ENCODE measurements at regions not wholly inside any gene's neighbourhood (a gene's known extent, or its start where the extent isn't known, plus 50 kb on each side); places are given as distances from the start of the nearest gene placed in this dataset.

- Histone ChIP-seq H3K36me3 (ENCODE audit: insufficient read depth, low read length) (no peaks in the 10 kb centered on the region), H3K27me3 (ENCODE audit: control insufficient read depth in 1 of 2, insufficient read depth in 2 of 2, low read length in 2 of 2) (no peaks in the 10 kb centered on the region)
Observed at GRCh38 chr15:91526424-91526823, 327.1 kb upstream of the SLCO3A1 start.

DNA sequence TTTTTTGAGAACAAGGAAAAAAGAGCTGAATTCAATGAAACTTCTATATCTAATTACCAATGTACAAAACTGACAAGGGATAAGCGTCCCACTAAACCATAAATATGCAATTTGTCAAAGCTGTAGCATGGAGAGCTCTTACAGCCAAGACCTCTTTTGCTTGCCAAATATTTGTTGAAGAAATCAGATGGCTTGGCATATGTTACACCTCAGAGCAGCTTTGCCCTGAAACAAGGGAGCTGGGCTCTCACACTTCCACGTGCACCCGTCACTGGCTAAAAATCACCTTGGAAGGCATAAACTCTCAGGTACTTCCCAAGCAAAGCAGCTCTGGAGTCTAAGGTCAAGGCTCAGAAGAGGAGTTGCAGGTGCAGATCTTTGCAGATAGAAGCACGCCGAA, 324.7 kb upstream of the SLCO3A1 start:
- H3K4me3 ChIP-seq (ENCODE audit: low read depth in 1 of 2, low read length in 2 of 2) = no peak overlapping the region

More at GRCh38 chr15:91526424-91526823, 327.1 kb upstream of the SLCO3A1 start:
- Histone ChIP-seq H3K4me3 (ENCODE audit: low read depth in 1 of 2, low read length in 2 of 2) (no peak overlapping the region), H3K9me3 (ENCODE audit: low read length) (no peaks in the 10 kb centered on the region), H3K9ac (ENCODE audit: low read length) (no peak overlapping the region), H3K4me1 (ENCODE audit: insufficient read depth, low read length) (no peaks in the 10 kb centered on the region), H3K27ac (ENCODE audit: low read depth, low read length) (no peak overlapping the region)

DNA sequence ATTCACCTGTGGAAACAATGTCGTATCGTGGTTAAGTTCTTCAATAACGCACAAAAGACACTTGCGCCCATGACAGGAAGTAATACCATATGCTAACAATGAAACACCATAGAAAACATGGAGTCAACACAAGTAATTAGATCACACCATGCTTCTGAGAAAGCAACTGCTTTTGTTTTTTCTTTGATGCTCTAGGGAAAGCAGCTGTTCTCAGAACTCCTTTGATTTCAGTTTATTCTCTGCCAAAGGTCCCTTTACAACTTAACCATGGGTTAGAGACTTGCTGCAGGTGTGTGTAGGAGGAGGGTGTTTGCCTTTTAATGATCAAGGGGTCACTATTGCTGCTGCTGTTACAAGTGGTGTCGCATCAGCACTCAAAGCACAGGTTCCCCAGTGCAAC, 324.0 kb upstream of the SLCO3A1 start:
- Histone ChIP-seq H3K27me3 (ENCODE audit: control insufficient read depth in 1 of 2, insufficient read depth in 2 of 2, low read length in 2 of 2) (no peaks in the 10 kb centered on the region), H3K4me1 (ENCODE audit: insufficient read depth, low read length) (no peaks in the 10 kb centered on the region)

More for the DNA sequence above, 324.7 kb upstream of the SLCO3A1 start:
- no peaks in the 10 kb centered on the region for H3K4me1 ChIP-seq (ENCODE audit: insufficient read depth, low read length)
- H3K27ac ChIP-seq (ENCODE audit: low read depth, low read length) = no peak overlapping the region
- no peak overlapping the region for H3K9ac ChIP-seq (ENCODE audit: low read length)
- H3K36me3 ChIP-seq (ENCODE audit: insufficient read depth, low read length) = no peaks in the 10 kb centered on the region
- no peaks in the 10 kb centered on the region for H3K9me3 ChIP-seq (ENCODE audit: low read length)
- H3K27me3 ChIP-seq (ENCODE audit: control insufficient read depth in 1 of 2, insufficient read depth in 2 of 2, low read length in 2 of 2) = no peaks in the 10 kb centered on the region

DNA sequence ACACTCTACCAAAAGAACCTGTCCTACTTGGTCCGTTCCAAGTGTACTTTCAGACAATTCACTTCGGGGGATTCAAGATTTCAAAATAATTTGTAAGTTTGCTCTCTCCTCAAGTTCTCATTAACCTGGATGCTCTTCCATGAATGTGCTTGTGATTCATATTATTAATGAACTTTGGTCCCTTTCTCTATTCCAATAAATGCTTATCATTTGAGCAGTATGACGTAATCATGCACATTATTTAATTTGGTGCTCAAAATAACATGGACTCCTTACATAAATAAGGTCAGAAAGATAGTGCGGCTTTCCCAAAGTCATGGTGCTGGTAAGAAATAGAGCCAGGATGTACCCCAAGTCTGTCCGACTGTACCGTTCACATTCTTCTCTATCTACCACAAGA, 323.2 kb upstream of the SLCO3A1 start:
- no peak overlapping the region for H3K27ac ChIP-seq (ENCODE audit: low read depth, low read length)
- no peaks in the 10 kb centered on the region for H3K36me3 ChIP-seq (ENCODE audit: insufficient read depth, low read length)
- H3K9me3 ChIP-seq (ENCODE audit: low read length) = no peaks in the 10 kb centered on the region
- H3K9ac ChIP-seq (ENCODE audit: low read length) = no peak overlapping the region
- no peaks in the 10 kb centered on the region for H3K4me1 ChIP-seq (ENCODE audit: insufficient read depth, low read length)
- no peaks in the 10 kb centered on the region for H3K27me3 ChIP-seq (ENCODE audit: control insufficient read depth in 1 of 2, insufficient read depth in 2 of 2, low read length in 2 of 2)
- no peak overlapping the region for H3K4me3 ChIP-seq (ENCODE audit: low read depth in 1 of 2, low read length in 2 of 2)

More for the DNA sequence above, 324.0 kb upstream of the SLCO3A1 start:
- H3K9ac ChIP-seq (ENCODE audit: low read length) = no peak overlapping the region
- no peaks in the 10 kb centered on the region for H3K36me3 ChIP-seq (ENCODE audit: insufficient read depth, low read length)
- H3K4me3 ChIP-seq (ENCODE audit: low read depth in 1 of 2, low read length in 2 of 2) = no peak overlapping the region
- H3K27ac ChIP-seq (ENCODE audit: low read depth, low read length) = no peak overlapping the region
- no peaks in the 10 kb centered on the region for H3K9me3 ChIP-seq (ENCODE audit: low read length)

DNA sequence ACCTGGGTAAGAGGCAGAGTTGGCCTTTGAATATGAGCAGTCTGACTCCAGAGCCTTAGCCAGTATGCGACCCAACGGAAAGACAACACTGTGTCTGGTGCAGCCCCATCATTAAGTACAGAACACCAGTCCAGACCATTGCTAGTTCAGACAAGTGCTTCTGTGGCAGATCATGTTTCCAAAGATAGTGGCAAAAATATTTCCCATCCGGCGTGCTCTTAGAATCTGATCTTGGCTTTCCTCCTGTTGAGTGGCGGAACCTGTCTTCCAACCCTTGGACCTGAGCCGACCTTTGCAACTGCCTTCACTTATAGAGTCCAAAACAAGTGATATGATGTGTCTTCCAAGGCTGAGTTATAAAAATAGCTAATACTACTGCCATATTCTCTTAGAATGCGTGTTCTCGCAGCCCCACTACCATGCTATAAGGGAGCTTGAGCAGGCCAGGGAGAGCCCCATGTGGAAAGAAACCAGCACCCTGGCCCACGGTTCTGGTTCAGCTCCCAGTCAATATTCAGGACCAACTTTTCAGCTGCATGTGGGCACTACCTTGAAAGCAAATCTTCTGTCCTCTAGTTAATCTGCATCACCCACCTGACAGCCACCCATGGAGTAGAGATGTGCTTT, 322.4 kb upstream of the SLCO3A1 start:
- no peaks in the 10 kb centered on the region for H3K27me3 ChIP-seq (ENCODE audit: control insufficient read depth in 1 of 2, insufficient read depth in 2 of 2, low read length in 2 of 2)
- H3K27ac ChIP-seq (ENCODE audit: low read depth, low read length) = no peak overlapping the region
- peaks cover 4% of the 10 kb centered on the region for H3K4me1 ChIP-seq (ENCODE audit: insufficient read depth, low read length)
- H3K36me3 ChIP-seq (ENCODE audit: insufficient read depth, low read length) = no peaks in the 10 kb centered on the region
- no peak overlapping the region for H3K4me3 ChIP-seq (ENCODE audit: low read depth in 1 of 2, low read length in 2 of 2)
- no peak overlapping the region for H3K9ac ChIP-seq (ENCODE audit: low read length)
- no peaks in the 10 kb centered on the region for H3K9me3 ChIP-seq (ENCODE audit: low read length)

DNA sequence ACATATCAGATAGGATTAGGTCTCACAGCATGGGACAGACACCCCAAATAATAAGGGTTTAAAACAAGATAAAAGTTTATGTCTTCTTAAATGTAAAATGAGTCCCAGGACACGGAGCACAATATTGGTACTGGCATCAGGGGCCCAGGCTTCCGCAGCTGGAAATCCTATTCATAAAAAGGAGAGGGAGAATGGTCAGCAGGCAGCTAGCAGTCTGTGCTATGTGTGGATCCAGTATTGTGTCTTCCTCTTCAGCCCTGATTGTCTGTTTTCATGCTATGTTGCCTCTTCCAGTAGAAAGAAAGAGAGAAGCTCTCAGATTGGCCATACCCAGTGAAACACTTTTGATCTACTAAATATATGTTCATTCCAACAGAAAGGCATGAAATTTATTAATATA, 319.3 kb upstream of the SLCO3A1 start:
- Histone ChIP-seq H3K4me1 (ENCODE audit: insufficient read depth, low read length) (peaks cover 19% of the 10 kb centered on the region), H3K27ac (ENCODE audit: low read depth, low read length) (no peak overlapping the region)

DNA sequence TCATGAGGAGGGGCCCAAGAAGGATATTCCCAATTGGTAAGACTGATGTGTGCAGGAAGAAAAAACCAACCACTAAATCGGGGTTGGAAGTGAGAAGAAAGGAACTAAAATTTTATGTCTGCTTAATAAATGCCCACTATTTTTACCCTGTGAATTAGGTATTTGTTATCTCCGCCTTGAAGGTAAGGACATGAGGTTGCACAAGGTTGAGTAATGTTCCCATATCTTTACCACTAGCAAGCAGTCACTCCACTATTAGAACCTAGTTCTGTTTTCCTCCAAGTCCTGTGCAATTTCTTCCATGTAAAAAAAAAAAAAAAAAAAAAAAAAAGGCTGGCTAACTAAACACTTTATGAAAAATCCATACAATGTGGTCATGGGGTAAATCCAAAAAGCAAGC, 318.5 kb upstream of the SLCO3A1 start:
- H3K9ac ChIP-seq (ENCODE audit: low read length) = no peak overlapping the region
- H3K4me1 ChIP-seq (ENCODE audit: insufficient read depth, low read length) = peaks cover 19% of the 10 kb centered on the region
- H3K9me3 ChIP-seq (ENCODE audit: low read length) = no peaks in the 10 kb centered on the region
- H3K27me3 ChIP-seq (ENCODE audit: control insufficient read depth in 1 of 2, insufficient read depth in 2 of 2, low read length in 2 of 2) = no peaks in the 10 kb centered on the region
- no peak overlapping the region for H3K27ac ChIP-seq (ENCODE audit: low read depth, low read length)
- H3K4me3 ChIP-seq (ENCODE audit: low read depth in 1 of 2, low read length in 2 of 2) = no peak overlapping the region
- H3K36me3 ChIP-seq (ENCODE audit: insufficient read depth, low read length) = no peaks in the 10 kb centered on the region

More for the DNA sequence above, 319.3 kb upstream of the SLCO3A1 start:
- Histone ChIP-seq H3K36me3 (ENCODE audit: insufficient read depth, low read length) (no peaks in the 10 kb centered on the region), H3K9ac (ENCODE audit: low read length) (no peak overlapping the region), H3K27me3 (ENCODE audit: control insufficient read depth in 1 of 2, insufficient read depth in 2 of 2, low read length in 2 of 2) (no peaks in the 10 kb centered on the region), H3K9me3 (ENCODE audit: low read length) (no peaks in the 10 kb centered on the region), H3K4me3 (ENCODE audit: low read depth in 1 of 2, low read length in 2 of 2) (no peak overlapping the region)

- Histone ChIP-seq H3K27me3 (ENCODE audit: control insufficient read depth in 1 of 2, insufficient read depth in 2 of 2, low read length in 2 of 2) (no peaks in the 10 kb centered on the region), H3K4me3 (ENCODE audit: low read depth in 1 of 2, low read length in 2 of 2) (no peak overlapping the region), H3K9me3 (ENCODE audit: low read length) (no peaks in the 10 kb centered on the region), H3K4me1 (ENCODE audit: insufficient read depth, low read length) (peaks cover 19% of the 10 kb centered on the region), H3K27ac (ENCODE audit: low read depth, low read length) (no peak overlapping the region), H3K36me3 (ENCODE audit: insufficient read depth, low read length) (no peaks in the 10 kb centered on the region), H3K9ac (ENCODE audit: low read length) (no peak overlapping the region)
Observed at GRCh38 chr15:91535856-91536500, 317.5 kb upstream of the SLCO3A1 start.

GRCh38 chr15:91537856-91538255, 315.7 kb upstream of the SLCO3A1 start:
- no peak overlapping the region for H3K4me3 ChIP-seq (ENCODE audit: low read depth in 1 of 2, low read length in 2 of 2)
- H3K4me1 ChIP-seq (ENCODE audit: insufficient read depth, low read length) = peaks cover 19% of the 10 kb centered on the region
- no peaks in the 10 kb centered on the region for H3K9me3 ChIP-seq (ENCODE audit: low read length)
- H3K36me3 ChIP-seq (ENCODE audit: insufficient read depth, low read length) = no peaks in the 10 kb centered on the region
- H3K9ac ChIP-seq (ENCODE audit: low read length) = no peak overlapping the region
- no peaks in the 10 kb centered on the region for H3K27me3 ChIP-seq (ENCODE audit: control insufficient read depth in 1 of 2, insufficient read depth in 2 of 2, low read length in 2 of 2)
- H3K27ac ChIP-seq (ENCODE audit: low read depth, low read length) = no peak overlapping the region

DNA sequence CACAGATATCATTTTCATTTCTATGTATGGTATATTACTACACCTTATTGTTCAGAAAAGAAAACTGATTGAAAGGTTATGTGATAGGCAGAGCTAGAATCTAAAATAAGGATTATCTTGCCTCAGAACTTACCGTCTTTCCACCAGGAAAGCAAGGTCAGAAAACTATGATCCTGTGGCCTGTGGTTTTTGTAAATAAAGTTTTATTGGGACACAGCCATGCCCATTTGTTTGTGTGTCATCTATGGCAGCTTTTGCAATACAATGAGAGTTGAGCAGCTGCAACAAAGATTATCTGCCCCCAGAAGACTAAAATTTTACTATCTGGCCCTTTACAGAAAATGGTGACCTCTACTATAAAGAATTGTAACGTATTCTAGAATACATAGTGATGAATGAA, 314.7 kb upstream of the SLCO3A1 start:
- Histone ChIP-seq H3K9ac (ENCODE audit: low read length) (no peak overlapping the region), H3K36me3 (ENCODE audit: insufficient read depth, low read length) (no peaks in the 10 kb centered on the region), H3K4me1 (ENCODE audit: insufficient read depth, low read length) (peaks cover 19% of the 10 kb centered on the region), H3K9me3 (ENCODE audit: low read length) (no peaks in the 10 kb centered on the region), H3K4me3 (ENCODE audit: low read depth in 1 of 2, low read length in 2 of 2) (no peak overlapping the region), H3K27ac (ENCODE audit: low read depth, low read length) (no peak overlapping the region), H3K27me3 (ENCODE audit: control insufficient read depth in 1 of 2, insufficient read depth in 2 of 2, low read length in 2 of 2) (no peaks in the 10 kb centered on the region)

DNA sequence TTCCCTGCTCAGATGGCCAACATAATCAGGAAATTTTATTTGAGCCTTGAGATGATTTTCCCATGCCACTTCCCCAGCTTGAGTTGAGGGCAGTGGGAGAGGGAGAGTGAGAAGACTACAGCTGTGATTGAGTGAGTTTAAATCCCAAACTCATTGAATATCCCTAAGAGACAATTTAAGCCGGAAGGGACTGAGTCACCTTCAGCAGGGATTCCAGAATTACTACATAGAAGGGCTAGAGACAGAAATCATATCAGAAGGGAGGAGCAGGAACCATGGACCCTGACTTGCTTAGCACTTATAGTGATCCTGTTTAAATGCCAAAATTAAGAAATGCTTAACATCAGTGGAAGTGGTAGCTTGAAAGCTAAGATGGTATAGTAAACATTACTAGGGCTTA, 312.2 kb upstream of the SLCO3A1 start:
- Histone ChIP-seq H3K9me3 (ENCODE audit: low read length) (no peaks in the 10 kb centered on the region), H3K9ac (ENCODE audit: low read length) (no peak overlapping the region), H3K4me3 (ENCODE audit: low read depth in 1 of 2, low read length in 2 of 2) (no peak overlapping the region), H3K27ac (ENCODE audit: low read depth, low read length) (no peak overlapping the region), H3K36me3 (ENCODE audit: insufficient read depth, low read length) (no peaks in the 10 kb centered on the region), H3K4me1 (ENCODE audit: insufficient read depth, low read length) (peaks cover 13% of the 10 kb centered on the region), H3K27me3 (ENCODE audit: control insufficient read depth in 1 of 2, insufficient read depth in 2 of 2, low read length in 2 of 2) (no peaks in the 10 kb centered on the region)

DNA sequence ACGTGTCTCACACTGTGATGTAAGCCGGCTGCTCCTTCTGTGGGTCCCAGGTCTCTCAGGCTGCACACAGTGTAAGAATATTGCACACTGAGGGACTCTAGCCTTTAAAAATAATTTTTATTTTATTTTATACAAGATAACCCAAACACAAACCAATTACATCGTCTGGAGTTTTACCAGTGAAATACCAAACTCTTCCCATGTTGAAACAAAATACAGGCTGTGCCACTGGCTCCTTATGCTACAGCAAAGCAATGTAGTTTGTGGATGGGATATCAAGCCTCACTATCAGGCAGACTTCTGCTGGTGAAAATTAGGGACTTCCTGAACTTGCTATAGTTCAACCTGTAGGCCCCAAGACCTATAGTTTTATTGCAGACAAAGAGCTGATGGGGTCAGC, 311.3 kb upstream of the SLCO3A1 start:
- H3K4me1 ChIP-seq (ENCODE audit: insufficient read depth, low read length) = peaks cover 4% of the 10 kb centered on the region
- H3K27ac ChIP-seq (ENCODE audit: low read depth, low read length) = no peak overlapping the region
- no peak overlapping the region for H3K9ac ChIP-seq (ENCODE audit: low read length)
- no peak overlapping the region for H3K4me3 ChIP-seq (ENCODE audit: low read depth in 1 of 2, low read length in 2 of 2)
- H3K36me3 ChIP-seq (ENCODE audit: insufficient read depth, low read length) = no peaks in the 10 kb centered on the region
- no peaks in the 10 kb centered on the region for H3K9me3 ChIP-seq (ENCODE audit: low read length)
- H3K27me3 ChIP-seq (ENCODE audit: control insufficient read depth in 1 of 2, insufficient read depth in 2 of 2, low read length in 2 of 2) = no peaks in the 10 kb centered on the region

Measured in muscle layer of colon (tissue), 2 donors.